ENCODE measurements at regions not wholly inside any gene's neighbourhood (a gene's known extent, or its start where the extent isn't known, plus 50 kb on each side); places are given as distances from the start of the nearest gene placed in this dataset.
"Not testable (repeated sequence)": the region's sequence is repeated elsewhere in the genome, so short reads cannot be mapped to it uniquely, and the experiment has no call there.

- no peak overlapping the region for H3K4me3 ChIP-seq (replicated peaks; ENCODE audit: low read depth, low read length)
- TF ChIP-seq, protein P1, sequence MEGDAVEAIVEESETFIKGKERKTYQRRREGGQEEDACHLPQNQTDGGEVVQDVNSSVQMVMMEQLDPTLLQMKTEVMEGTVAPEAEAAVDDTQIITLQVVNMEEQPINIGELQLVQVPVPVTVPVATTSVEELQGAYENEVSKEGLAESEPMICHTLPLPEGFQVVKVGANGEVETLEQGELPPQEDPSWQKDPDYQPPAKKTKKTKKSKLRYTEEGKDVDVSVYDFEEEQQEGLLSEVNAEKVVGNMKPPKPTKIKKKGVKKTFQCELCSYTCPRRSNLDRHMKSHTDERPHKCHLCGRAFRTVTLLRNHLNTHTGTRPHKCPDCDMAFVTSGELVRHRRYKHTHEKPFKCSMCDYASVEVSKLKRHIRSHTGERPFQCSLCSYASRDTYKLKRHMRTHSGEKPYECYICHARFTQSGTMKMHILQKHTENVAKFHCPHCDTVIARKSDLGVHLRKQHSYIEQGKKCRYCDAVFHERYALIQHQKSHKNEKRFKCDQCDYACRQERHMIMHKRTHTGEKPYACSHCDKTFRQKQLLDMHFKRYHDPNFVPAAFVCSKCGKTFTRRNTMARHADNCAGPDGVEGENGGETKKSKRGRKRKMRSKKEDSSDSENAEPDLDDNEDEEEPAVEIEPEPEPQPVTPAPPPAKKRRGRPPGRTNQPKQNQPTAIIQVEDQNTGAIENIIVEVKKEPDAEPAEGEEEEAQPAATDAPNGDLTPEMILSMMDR (IDR thresholded peaks at IDR 0.05; ENCODE audit: low read depth, low read length, missing control alignments), result no peak
- DNase-seq (ENCODE audit: extremely low read depth, low read depth), result no peak
These were observed 63.8 kb upstream of the ABHD2 start for GRCh38 chr15:89024418-89024817.

GRCh38 chr15:89026167-89026566, 62.1 kb upstream of the ABHD2 start:
- no peak overlapping the region for H3K4me3 ChIP-seq (replicated peaks; ENCODE audit: low read depth, low read length)
- no peak for DNase-seq (ENCODE audit: extremely low read depth, low read depth)
- TF ChIP-seq, protein P1 (IDR thresholded peaks at IDR 0.05; ENCODE audit: low read depth, low read length, missing control alignments), result no peak

GRCh38 chr15:89028036-89028435, 60.2 kb upstream of the ABHD2 start:
- TF ChIP-seq, protein P1 (IDR thresholded peaks at IDR 0.05; ENCODE audit: low read depth, low read length, missing control alignments), result no peak
- DNase-seq (ENCODE audit: extremely low read depth, low read depth), result no peak
- no peak overlapping the region for H3K4me3 ChIP-seq (replicated peaks; ENCODE audit: low read depth, low read length)

DNA sequence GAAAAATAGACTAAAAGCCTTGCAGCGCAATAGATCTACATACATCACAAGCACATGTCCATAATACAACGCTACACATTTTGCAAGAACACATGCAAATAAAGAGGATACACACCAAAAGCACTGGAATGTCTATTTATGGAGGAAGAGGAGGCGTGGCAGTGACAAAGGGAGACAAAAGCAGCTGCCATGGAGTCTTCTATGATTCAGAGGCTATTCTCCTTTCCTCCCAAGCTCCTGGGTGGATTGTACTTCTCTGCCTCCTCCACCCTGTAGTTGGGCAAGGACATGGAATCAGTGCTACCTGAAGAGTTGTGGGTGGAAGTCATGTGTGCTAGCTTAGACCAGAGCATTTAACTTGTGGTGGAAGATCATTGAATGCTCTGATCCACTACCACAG, 57.9 kb upstream of the ABHD2 start:
- TF ChIP-seq, protein P1 (IDR thresholded peaks at IDR 0.05; ENCODE audit: low read depth, low read length, missing control alignments), result no peak
- H3K4me3 ChIP-seq (replicated peaks; ENCODE audit: low read depth, low read length), result no peak overlapping the region
- no peak for DNase-seq (ENCODE audit: extremely low read depth, low read depth)

DNA sequence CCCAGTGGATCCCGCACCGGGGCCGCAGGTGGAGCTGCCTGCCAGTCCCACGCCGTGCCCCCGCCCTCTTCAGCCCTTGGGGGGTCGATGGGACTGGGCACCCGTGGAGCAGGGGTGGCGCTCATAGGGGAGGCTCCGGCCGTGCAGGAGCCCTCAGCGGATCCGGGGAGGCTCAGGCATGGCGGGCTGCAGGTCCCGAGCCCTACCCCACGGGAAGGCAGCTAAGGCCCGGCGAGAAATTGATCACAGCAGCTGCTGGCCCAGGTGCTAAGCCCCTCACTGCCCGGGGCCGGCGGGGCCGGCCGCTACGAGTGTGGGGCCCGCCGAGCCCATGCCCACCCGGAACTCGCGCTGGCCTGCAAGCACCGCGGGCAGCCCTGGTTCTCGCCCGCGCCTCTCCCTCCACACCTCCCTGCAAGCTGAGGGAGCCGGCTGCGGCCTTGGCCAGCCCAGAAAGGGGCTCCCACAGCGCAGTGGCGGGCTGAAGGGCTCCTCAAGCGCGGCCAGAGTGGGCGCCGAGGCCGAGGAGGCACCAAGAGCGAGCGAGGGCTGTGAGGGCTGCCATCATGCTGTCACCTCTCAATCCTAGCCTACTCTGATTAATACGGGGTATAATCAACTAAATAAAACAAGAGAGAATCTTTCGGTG, 56.5 kb upstream of the ABHD2 start:
- not testable (repeated sequence) for DNase-seq (ENCODE audit: extremely low read depth, low read depth); H3K4me3 ChIP-seq (replicated peaks; ENCODE audit: low read depth, low read length)

- TF ChIP-seq, protein P1 (IDR thresholded peaks at IDR 0.05; ENCODE audit: low read depth, low read length, missing control alignments), result peak; percentile 30
- no peak for DNase-seq (ENCODE audit: extremely low read depth, low read depth)
- no peak overlapping the region for H3K4me3 ChIP-seq (replicated peaks; ENCODE audit: low read depth, low read length)
These were observed 54.0 kb upstream of the ABHD2 start for GRCh38 chr15:89034305-89034704.

GRCh38 chr15:89035150-89035549, 53.1 kb upstream of the ABHD2 start:
- no peak overlapping the region for H3K4me3 ChIP-seq (replicated peaks; ENCODE audit: low read depth, low read length)
- DNase-seq (ENCODE audit: extremely low read depth, low read depth), result no peak
- TF ChIP-seq, protein P1 (IDR thresholded peaks at IDR 0.05; ENCODE audit: low read depth, low read length, missing control alignments), result no peak
